ENCODE measurements at regions not wholly inside any gene's neighbourhood (a gene's known extent, or its start where the extent isn't known, plus 50 kb on each side); places are given as distances from the start of the nearest gene placed in this dataset.

- Mint-ChIP-seq H3K27me3 (ENCODE audit: unreplicated experiment) (no peaks in the 10 kb centered on the region), H3K36me3 (ENCODE audit: unreplicated experiment) (no peaks in the 10 kb centered on the region), H3K9me3 (ENCODE audit: unreplicated experiment) (peaks cover under 1% of the 10 kb centered on the region), H3K27ac (ENCODE audit: unreplicated experiment) (no peak overlapping the region), H3K4me1 (ENCODE audit: low read depth, unreplicated experiment) (no peaks in the 10 kb centered on the region), H3K4me3 (ENCODE audit: unreplicated experiment) (no peak overlapping the region)
- no peak for DNase-seq
- TF ChIP-seq CTCF (IDR thresholded peaks at IDR 0.05; ENCODE audit: partially characterized antibody, unreplicated experiment) = no peak
Observed at GRCh38 chr2:237154884-237155851, 69.5 kb downstream of the COPS8 start.

DNA sequence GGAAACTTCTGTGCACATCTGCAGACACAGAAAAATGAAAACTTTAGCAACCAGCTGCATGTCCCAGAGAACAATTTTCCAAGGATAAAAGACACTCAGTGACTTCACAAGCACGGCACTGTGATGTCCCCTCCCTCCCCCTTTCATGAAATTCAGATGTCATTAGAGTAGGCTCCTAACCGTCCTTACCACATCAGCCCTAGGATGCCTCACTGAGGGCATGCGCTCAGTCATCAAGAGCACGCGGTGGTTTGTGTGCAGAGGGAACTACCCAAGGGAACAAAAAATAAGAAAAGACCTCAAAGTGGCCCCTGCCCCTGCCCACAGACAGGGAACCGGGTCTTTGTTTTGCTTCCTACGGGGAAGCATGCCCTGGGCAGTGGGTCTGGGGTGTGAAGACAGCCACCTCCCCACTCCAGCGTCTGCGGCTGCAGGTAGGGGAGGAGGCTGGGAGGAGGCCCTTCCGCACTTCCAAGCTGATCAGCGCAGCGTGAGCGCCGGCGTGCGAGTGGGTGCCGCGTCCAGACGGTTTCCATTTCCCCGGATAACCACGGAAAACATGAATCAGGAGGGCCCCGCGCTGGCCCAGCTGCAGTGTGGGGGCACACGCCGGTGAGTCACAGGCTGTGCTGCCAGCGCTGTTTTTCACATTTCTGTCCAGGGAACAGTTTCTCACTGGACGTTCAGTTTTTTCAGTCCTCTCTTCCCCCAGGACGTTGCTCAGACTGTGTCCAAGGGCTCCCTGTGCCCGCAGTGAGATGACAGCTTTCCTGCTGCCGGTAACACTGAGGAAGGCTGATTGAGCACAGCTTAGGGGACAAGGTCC lies 70.6 kb downstream of the COPS8 start:
- no peak overlapping the region for H3K27ac Mint-ChIP-seq (ENCODE audit: unreplicated experiment)
- no peak overlapping the region for H3K4me3 Mint-ChIP-seq (ENCODE audit: unreplicated experiment)
- no peaks in the 10 kb centered on the region for H3K36me3 Mint-ChIP-seq (ENCODE audit: unreplicated experiment)
- no peaks in the 10 kb centered on the region for H3K4me1 Mint-ChIP-seq (ENCODE audit: low read depth, unreplicated experiment)
- H3K9me3 Mint-ChIP-seq (ENCODE audit: unreplicated experiment) = peaks cover 2% of the 10 kb centered on the region
- DNase-seq = no peak
- peaks cover under 1% of the 10 kb centered on the region for H3K27me3 Mint-ChIP-seq (ENCODE audit: unreplicated experiment)
- no peak for TF ChIP-seq CTCF (IDR thresholded peaks at IDR 0.05; ENCODE audit: partially characterized antibody, unreplicated experiment)

- no peak overlapping the region for H3K27ac Mint-ChIP-seq (ENCODE audit: unreplicated experiment)
- H3K36me3 Mint-ChIP-seq (ENCODE audit: unreplicated experiment) = no peaks in the 10 kb centered on the region
- no peak for DNase-seq
- no peaks in the 10 kb centered on the region for H3K4me1 Mint-ChIP-seq (ENCODE audit: low read depth, unreplicated experiment)
- peaks cover 2% of the 10 kb centered on the region for H3K27me3 Mint-ChIP-seq (ENCODE audit: unreplicated experiment)
- H3K4me3 Mint-ChIP-seq (ENCODE audit: unreplicated experiment) = no peak overlapping the region
- no peak for TF ChIP-seq CTCF (IDR thresholded peaks at IDR 0.05; ENCODE audit: partially characterized antibody, unreplicated experiment)
- peaks cover 2% of the 10 kb centered on the region for H3K9me3 Mint-ChIP-seq (ENCODE audit: unreplicated experiment)
Observed at GRCh38 chr2:237156857-237157779, 71.4 kb downstream of the COPS8 start.

DNA sequence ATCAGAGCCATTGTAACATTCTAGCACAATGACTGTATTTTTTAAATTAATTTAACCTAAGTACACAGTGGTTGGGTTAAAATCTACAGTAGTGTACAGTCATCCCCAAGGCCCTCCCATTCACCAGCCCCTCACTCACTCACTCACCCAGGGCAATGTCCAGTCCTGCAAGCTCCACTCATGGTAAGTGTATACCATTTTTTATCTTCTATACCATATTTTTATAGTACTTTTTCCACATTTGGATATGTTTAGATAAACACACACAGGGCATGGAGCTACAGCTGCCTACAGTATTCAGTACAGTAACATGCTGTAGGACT lies 72.1 kb downstream of the COPS8 start:
- Mint-ChIP-seq H3K36me3 (ENCODE audit: unreplicated experiment) (no peaks in the 10 kb centered on the region), H3K4me3 (ENCODE audit: unreplicated experiment) (no peak overlapping the region), H3K27me3 (ENCODE audit: unreplicated experiment) (peaks cover 2% of the 10 kb centered on the region), H3K4me1 (ENCODE audit: low read depth, unreplicated experiment) (no peaks in the 10 kb centered on the region), H3K9me3 (ENCODE audit: unreplicated experiment) (peaks cover 2% of the 10 kb centered on the region), H3K27ac (ENCODE audit: unreplicated experiment) (no peak overlapping the region)
- no peak for TF ChIP-seq CTCF (IDR thresholded peaks at IDR 0.05; ENCODE audit: partially characterized antibody, unreplicated experiment)
- no peak for DNase-seq

All from glutamatergic neuron (in vitro differentiated cells).